Activated CD4-positive, alpha-beta T cell treated with anti-CD3 and anti-CD28 coated beads, Interleukin-2, amount 50 U/mL, for 16 hours (primary cell): ENCODE measurements at regions not wholly inside any gene's neighbourhood (a gene's known extent, or its start where the extent isn't known, plus 50 kb on each side); places are given as distances from the start of the nearest gene placed in this dataset.
"Not testable (repeated sequence)": the region's sequence is repeated elsewhere in the genome, so short reads cannot be mapped to it uniquely, and the experiment has no call there.

Experiments used
- DNase-seq: peaks from one replicate; pipeline ENCODE4 v3.0.0-alpha.2; 2020

GRCh38 chr20:43404878-43405277 lies 52.8 kb upstream of the SRSF6 start:
- DNase-seq = peak; percentile 38

GRCh38 chr20:43400882-43401281 lies 56.8 kb upstream of the SRSF6 start:
- DNase-seq = not testable (repeated sequence)

- no peak for DNase-seq
Observed at GRCh38 chr20:43398676-43399324, 58.9 kb upstream of the SRSF6 start.

- DNase-seq = no peak
Observed at GRCh38 chr20:43397147-43397546, 60.5 kb upstream of the SRSF6 start.

GRCh38 chr20:43393052-43393451 lies 64.6 kb upstream of the SRSF6 start:
- no peak for DNase-seq

GRCh38 chr20:43392561-43392960 lies 65.1 kb upstream of the SRSF6 start:
- no peak for DNase-seq

- DNase-seq = no peak
Observed at GRCh38 chr20:43389839-43390626, 67.7 kb upstream of the SRSF6 start.

- DNase-seq = no peak
Observed at GRCh38 chr20:43389211-43389610, 68.5 kb upstream of the SRSF6 start.

GRCh38 chr20:43388268-43389002 lies 69.3 kb upstream of the SRSF6 start:
- no peak for DNase-seq

GRCh38 chr20:43387737-43388136 lies 70.0 kb upstream of the SRSF6 start:
- DNase-seq = no peak

- no peak for DNase-seq
Observed at GRCh38 chr20:43386878-43387277, 70.8 kb upstream of the SRSF6 start.

- no peak for DNase-seq
Observed at GRCh38 chr20:43385914-43386313, 71.8 kb upstream of the SRSF6 start.

- no peak for DNase-seq
Observed at GRCh38 chr20:43384101-43384940, 73.4 kb upstream of the SRSF6 start.

- no peak for DNase-seq
Observed at GRCh38 chr20:43383026-43383795, 74.5 kb upstream of the SRSF6 start.

GRCh38 chr20:43382135-43382534 lies 75.6 kb upstream of the SRSF6 start:
- DNase-seq = not testable (repeated sequence)

- DNase-seq = not testable (repeated sequence)
Observed at GRCh38 chr20:43381533-43381932, 76.2 kb upstream of the SRSF6 start.

GRCh38 chr20:43379239-43379917 lies 78.3 kb upstream of the SRSF6 start:
- DNase-seq = no peak

- no peak for DNase-seq
Observed at GRCh38 chr20:43376831-43377230, 80.9 kb upstream of the SRSF6 start.

- DNase-seq = no peak
Observed at GRCh38 chr20:43375591-43375990, 82.1 kb upstream of the SRSF6 start.

GRCh38 chr20:43372051-43372450 lies 85.6 kb upstream of the SRSF6 start:
- no peak for DNase-seq

- no peak for DNase-seq
Observed at GRCh38 chr20:43365691-43366090, 92.0 kb upstream of the SRSF6 start.
